ENCODE measurements at regions not wholly inside any gene's neighbourhood (a gene's known extent, or its start where the extent isn't known, plus 50 kb on each side); places are given as distances from the start of the nearest gene placed in this dataset.
"Not testable (repeated sequence)": the region's sequence is repeated elsewhere in the genome, so short reads cannot be mapped to it uniquely, and the experiment has no call there.

GRCh38 chr16:48025359-48025758 lies 130.4 kb downstream of the ABCC12 start:
- H3K27me3 ChIP-seq = peaks cover 5% of the 10 kb centered on the region
- no peak overlapping the region for H3K27ac ChIP-seq
- no peaks in the 10 kb centered on the region for H3K9me3 ChIP-seq
- H3K4me1 ChIP-seq = no peaks in the 10 kb centered on the region
- 73 to 80% methylated on average over 4 to 5 of the region's 5 CpGs for WGBS, 2 donors (ENCODE audit: low coverage in 1 of 2)
- TF ChIP-seq POLR2A (IDR thresholded peaks at IDR 0.05) (no peak), POLR2AphosphoS5 (IDR thresholded peaks at IDR 0.05) (no peak), EP300 (IDR thresholded peaks at IDR 0.05) (no peak)
- TF ChIP-seq, protein P1, sequence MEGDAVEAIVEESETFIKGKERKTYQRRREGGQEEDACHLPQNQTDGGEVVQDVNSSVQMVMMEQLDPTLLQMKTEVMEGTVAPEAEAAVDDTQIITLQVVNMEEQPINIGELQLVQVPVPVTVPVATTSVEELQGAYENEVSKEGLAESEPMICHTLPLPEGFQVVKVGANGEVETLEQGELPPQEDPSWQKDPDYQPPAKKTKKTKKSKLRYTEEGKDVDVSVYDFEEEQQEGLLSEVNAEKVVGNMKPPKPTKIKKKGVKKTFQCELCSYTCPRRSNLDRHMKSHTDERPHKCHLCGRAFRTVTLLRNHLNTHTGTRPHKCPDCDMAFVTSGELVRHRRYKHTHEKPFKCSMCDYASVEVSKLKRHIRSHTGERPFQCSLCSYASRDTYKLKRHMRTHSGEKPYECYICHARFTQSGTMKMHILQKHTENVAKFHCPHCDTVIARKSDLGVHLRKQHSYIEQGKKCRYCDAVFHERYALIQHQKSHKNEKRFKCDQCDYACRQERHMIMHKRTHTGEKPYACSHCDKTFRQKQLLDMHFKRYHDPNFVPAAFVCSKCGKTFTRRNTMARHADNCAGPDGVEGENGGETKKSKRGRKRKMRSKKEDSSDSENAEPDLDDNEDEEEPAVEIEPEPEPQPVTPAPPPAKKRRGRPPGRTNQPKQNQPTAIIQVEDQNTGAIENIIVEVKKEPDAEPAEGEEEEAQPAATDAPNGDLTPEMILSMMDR (IDR thresholded peaks at IDR 0.05) = no peak
- no peak overlapping the region for H3K4me3 ChIP-seq
- ATAC-seq = no peak
- H3K36me3 ChIP-seq = no peaks in the 10 kb centered on the region

- no peaks in the 10 kb centered on the region for H3K4me1 ChIP-seq
- H3K27ac ChIP-seq = no peak overlapping the region
- H3K36me3 ChIP-seq = no peaks in the 10 kb centered on the region
- TF ChIP-seq POLR2A (IDR thresholded peaks at IDR 0.05) (no peak), POLR2AphosphoS5 (IDR thresholded peaks at IDR 0.05) (no peak), EP300 (IDR thresholded peaks at IDR 0.05) (no peak)
- TF ChIP-seq, protein P1 (IDR thresholded peaks at IDR 0.05) = no peak
- no peak for ATAC-seq
- no peak overlapping the region for H3K4me3 ChIP-seq
- WGBS, 2 donors (ENCODE audit: low coverage in 1 of 2) = 43 to 60% methylated on average over 1 of the region's 5 CpGs
- H3K27me3 ChIP-seq = peaks cover 5% of the 10 kb centered on the region
- no peaks in the 10 kb centered on the region for H3K9me3 ChIP-seq
Measured at GRCh38 chr16:48024042-48024441, 131.8 kb downstream of the ABCC12 start.

- 70 to 90% methylated on average over 1 to 4 of the region's 5 CpGs for WGBS, 2 donors (ENCODE audit: low coverage in 1 of 2)
- H3K27ac ChIP-seq = no peak overlapping the region
- H3K9me3 ChIP-seq = no peaks in the 10 kb centered on the region
- no peak for ATAC-seq
- no peak overlapping the region for H3K4me3 ChIP-seq
- TF ChIP-seq POLR2AphosphoS5 (IDR thresholded peaks at IDR 0.05) (no peak), POLR2A (IDR thresholded peaks at IDR 0.05) (no peak), EP300 (IDR thresholded peaks at IDR 0.05) (no peak)
- TF ChIP-seq, protein P1 (IDR thresholded peaks at IDR 0.05) = no peak
- no peaks in the 10 kb centered on the region for H3K4me1 ChIP-seq
- H3K27me3 ChIP-seq = peaks cover 5% of the 10 kb centered on the region
- no peaks in the 10 kb centered on the region for H3K36me3 ChIP-seq
Measured at GRCh38 chr16:48022496-48022895, 133.3 kb downstream of the ABCC12 start.

DNA sequence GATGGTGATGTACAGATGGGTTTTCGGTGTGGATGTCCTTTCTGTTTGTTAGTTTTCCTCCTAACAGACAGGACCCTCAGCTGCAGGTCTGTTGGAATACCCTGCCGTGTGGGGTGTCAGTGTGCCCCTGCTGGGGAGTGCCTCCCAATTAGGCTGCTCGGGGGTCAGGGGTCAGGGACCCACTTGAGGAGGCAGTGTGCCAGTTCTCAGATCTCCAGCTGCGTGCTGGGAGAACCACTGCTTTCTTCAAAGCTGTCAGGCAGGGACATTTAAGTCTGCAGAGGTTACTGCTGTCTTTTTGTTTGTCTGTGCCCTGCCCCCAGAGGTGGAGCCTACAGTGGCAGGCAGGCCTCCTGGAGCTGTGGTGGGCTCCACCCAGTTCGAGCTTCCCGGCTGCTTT lies 135.2 kb downstream of the ABCC12 start:
- not testable (repeated sequence) for H3K27ac ChIP-seq, ATAC-seq, H3K4me3 ChIP-seq, H3K9me3 ChIP-seq, H3K36me3 ChIP-seq, H3K27me3 ChIP-seq, H3K4me1 ChIP-seq
- WGBS, 2 donors (ENCODE audit: low coverage in 1 of 2) = no CpG with 5 or more reads among the region's 6 CpGs

DNA sequence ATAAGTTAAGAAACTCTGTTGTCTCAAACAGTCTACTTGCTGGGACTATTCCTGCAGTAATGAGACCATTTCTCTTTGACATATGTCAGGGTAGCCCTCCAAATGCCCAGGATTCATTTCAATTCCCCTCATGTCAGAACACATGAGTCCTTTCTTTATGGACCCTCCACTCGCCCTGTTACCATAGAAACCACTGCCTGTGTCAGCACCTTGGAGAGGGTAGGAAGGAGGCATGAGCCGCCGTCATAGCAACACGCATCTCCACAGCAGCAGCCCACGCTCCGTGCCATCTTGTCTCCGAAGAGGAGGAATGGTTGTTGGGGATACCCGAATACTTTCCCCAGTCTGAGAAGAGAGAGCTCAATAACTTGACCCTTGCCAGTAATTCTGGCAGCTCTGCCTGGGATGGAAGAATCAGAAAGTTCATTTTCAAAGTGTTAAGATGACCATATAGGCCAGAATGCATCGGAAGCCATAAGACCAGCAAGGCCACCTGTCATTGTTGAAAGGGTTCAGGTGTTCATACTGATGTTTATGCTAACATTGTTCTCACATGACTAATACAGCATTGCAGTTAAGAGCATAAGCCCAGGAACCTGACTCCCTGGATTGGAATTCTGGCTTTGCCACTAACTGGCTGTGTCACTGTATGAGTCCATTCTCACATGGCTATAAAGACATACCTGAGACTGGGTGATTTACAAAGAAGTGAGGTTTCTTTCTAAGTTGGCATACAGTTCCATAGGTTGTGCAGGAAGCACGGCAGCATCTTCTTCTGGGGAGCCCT lies 141.3 kb downstream of the ABCC12 start:
- no peak overlapping the region for H3K27ac ChIP-seq
- no peak for TF ChIP-seq EP300 (IDR thresholded peaks at IDR 0.05)
- TF ChIP-seq, protein P1 (IDR thresholded peaks at IDR 0.05) = no peak
- no peak for TF ChIP-seq POLR2A (IDR thresholded peaks at IDR 0.05)
- TF ChIP-seq POLR2AphosphoS5 (IDR thresholded peaks at IDR 0.05) = no peak
- no peaks in the 10 kb centered on the region for H3K4me1 ChIP-seq
- no peaks in the 10 kb centered on the region for H3K36me3 ChIP-seq
- no peaks in the 10 kb centered on the region for H3K27me3 ChIP-seq
- H3K4me3 ChIP-seq = no peak overlapping the region
- 63 to 78% methylated on average over 3 of the region's 10 CpGs for WGBS, 2 donors (ENCODE audit: low coverage in 1 of 2)
- H3K9me3 ChIP-seq = no peaks in the 10 kb centered on the region
- no peak for ATAC-seq
